CD14-positive monocyte (primary cell): ENCODE measurements at regions not wholly inside any gene's neighbourhood (a gene's known extent, or its start where the extent isn't known, plus 50 kb on each side); places are given as distances from the start of the nearest gene placed in this dataset.
A peak's percentile ranks its signal among the peaks of the same experiment; 100 is the strongest.

Source experiments
- DNase-seq, 3 donors: peaks; one replicate each; pipeline ENCODE4 v3.0.0-alpha.2; 2011 to 2022
- H2AFZ ChIP-seq: 2 replicates; pipeline ENCODE4 v1.6.0; 2012; ENCODE audit warnings: mild to moderate bottlenecking, low read depth, low read length, inconsistent platforms; ENCODE audit not compliant: insufficient read depth, poor library complexity, severe bottlenecking
- H3K27ac ChIP-seq, 2 donors: 1 replicate in 1 of 2; 2 replicates in 1 of 2; pipeline ENCODE4 v1.5.1; 2012 to 2013; ENCODE audit warnings: low read length in 2 of 2, control low read depth in 1 of 2, inconsistent platforms in 1 of 2, low read depth in 1 of 2, mild to moderate bottlenecking in 1 of 2
- H3K27me3 ChIP-seq, 2 donors: one replicate each; pipeline versions ENCODE4 v1.6.0 to v1.6.1; 2011 to 2013; ENCODE audit warnings: low read length in 2 of 2; ENCODE audit not compliant: control insufficient read depth in 2 of 2, insufficient read depth in 2 of 2
- H3K36me3 ChIP-seq, 2 donors: replicated peaks in 1 of 2; 1 replicate in 1 of 2; 2 replicates in 1 of 2; pipeline versions ENCODE4 v1.5.1 to v1.6.1; 2012 to 2013; ENCODE audit warnings: low read length in 2 of 2, control low read depth in 1 of 2, inconsistent platforms in 1 of 2, mild to moderate bottlenecking in 1 of 2; ENCODE audit not compliant: insufficient read depth in 2 of 2, control insufficient read depth in 1 of 2
- H3K4me1 ChIP-seq, 2 donors: 1 replicate in 1 of 2; 2 replicates in 1 of 2; pipeline versions ENCODE4 v1.5.1 to v1.6.1; 2012 to 2013; ENCODE audit warnings: low read length in 2 of 2, control low read depth in 1 of 2, inconsistent platforms in 1 of 2, mild to moderate bottlenecking in 1 of 2, moderate library complexity in 1 of 2; ENCODE audit not compliant: insufficient read depth in 2 of 2, control insufficient read depth in 1 of 2
- H3K4me2 ChIP-seq: replicated peaks from 2 replicates; pipeline ENCODE3; 2012; ENCODE audit warnings: low read length, moderate library complexity, mild to moderate bottlenecking; ENCODE audit not compliant: poor library complexity, severe bottlenecking; ENCODE audit errors: extremely low read depth
- H3K4me3 ChIP-seq, 3 experiments: fragments of 200-600 bp in 1 of 3; sonication (generic) in 1 of 3; replicated peaks in 1 of 3; 1 replicate in 2 of 3; 2 replicates in 1 of 3; pipeline ENCODE4 v1.5.1; 2011 to 2013; ENCODE audit warnings: low read length in 3 of 3, mild to moderate bottlenecking in 3 of 3, control low read depth in 2 of 3, low read depth in 2 of 3, inconsistent platforms in 1 of 3, moderate library complexity in 1 of 3
- H3K79me2 ChIP-seq: 2 replicates; pipeline ENCODE4 v1.6.0; 2012; ENCODE audit warnings: mild to moderate bottlenecking, control low read depth, inconsistent platforms, low read length, moderate library complexity; ENCODE audit not compliant: insufficient read depth
- H3K9ac ChIP-seq: 2 replicates; pipeline ENCODE4 v1.6.0; 2017; ENCODE audit warnings: low read length, mild to moderate bottlenecking; ENCODE audit not compliant: insufficient read depth, poor library complexity, severe bottlenecking
- H3K9me3 ChIP-seq, 2 donors: replicated peaks in 1 of 2; 1 replicate in 1 of 2; 2 replicates in 1 of 2; pipeline versions ENCODE4 v1.5.1 to v1.6.1; 2012 to 2013; ENCODE audit warnings: low read length in 2 of 2, control low read depth in 1 of 2; ENCODE audit not compliant: control insufficient read depth in 1 of 2, insufficient read depth in 1 of 2
- H4K20me1 ChIP-seq: 2 replicates; pipeline ENCODE4 v1.6.0; 2012; ENCODE audit warnings: mild to moderate bottlenecking, low read length, control low read depth, moderate library complexity; ENCODE audit not compliant: insufficient read depth
- H3K27ac Mint-ChIP-seq, 7 donors: one replicate each; pipeline ENCODE4 v1.8.0; 2020; ENCODE audit warnings: mild to moderate bottlenecking in 7 of 7, mixed read lengths in 7 of 7, moderate library complexity in 6 of 7, inconsistent platforms in 2 of 7
- H3K27me3 Mint-ChIP-seq, 3 donors: one replicate each; pipeline ENCODE4 v1.8.0; 2021 to 2022; ENCODE audit warnings: low read depth in 3 of 3, mild to moderate bottlenecking in 3 of 3, mixed read lengths in 3 of 3, moderate library complexity in 3 of 3, inconsistent platforms in 1 of 3
- H3K36me3 Mint-ChIP-seq, 2 donors: one replicate each; pipeline ENCODE4 v1.8.0; 2020; ENCODE audit warnings: mixed read lengths in 2 of 2, inconsistent platforms in 1 of 2, mild to moderate bottlenecking in 1 of 2
- H3K4me1 Mint-ChIP-seq: one replicate; pipeline ENCODE4 v1.8.0; 2020; ENCODE audit warnings: mild to moderate bottlenecking, mixed read lengths
- H3K4me3 Mint-ChIP-seq, 2 donors: one replicate each; pipeline ENCODE4 v1.8.0; 2020; ENCODE audit warnings: mild to moderate bottlenecking in 2 of 2, mixed read lengths in 2 of 2, moderate library complexity in 1 of 2
- H3K9me3 Mint-ChIP-seq, 7 donors: one replicate each; pipeline ENCODE4 v1.8.0; 2020 to 2022; ENCODE audit warnings: mixed read lengths in 7 of 7, mild to moderate bottlenecking in 6 of 7, moderate library complexity in 6 of 7, inconsistent platforms in 2 of 7
- CTCF ChIP-seq: fragments of 200-600 bp; IDR thresholded peaks from one replicate; pipeline ENCODE4 v1.8.0; 2022; ENCODE audit warnings: antibody characterized with exemption, mild to moderate bottlenecking
- WGBS: methylation state at CpG from one replicate; pipeline ENCODE4 v1.1.5; 2013; ENCODE audit warnings: missing lambda C conversion rate; ENCODE audit not compliant: insufficient coverage; 5-methylcytosine and 5-hydroxymethylcytosine counted together
- intact Hi-C, 2 donors: fragments of 100-400 bp; cut with micrococcal nuclease; formaldehyde crosslinking; loops; one replicate each; pipeline versions ENCODE4 v1.15.0 to v1.15.1; 2023

- Mint-ChIP-seq H3K9me3 (peaks cover 0 to 4% (median 0%) of the 10 kb centered on the region in 7 donors), H3K4me1 (peaks cover 2% of the 10 kb centered on the region), H3K27ac (peak overlapping the region in 1 of 7 donors; percentile 62), H3K27me3 (peaks cover 1 to 5% (median 2%) of the 10 kb centered on the region in 3 donors), H3K4me3 (no peak overlapping the region), H3K36me3 (no peaks in the 10 kb centered on the region)
- WGBS = no CpG with 5 or more reads among the region's 1 CpG
- Histone ChIP-seq H3K27ac (no peak overlapping the region), H3K36me3 (no peaks in the 10 kb centered on the region), H3K79me2 (no peaks in the 10 kb centered on the region), H3K9ac (no peak overlapping the region), H3K4me2 (no peak overlapping the region), H3K27me3 (no peaks in the 10 kb centered on the region), H3K4me3 (no peak overlapping the region), H2AFZ (no peak overlapping the region), H4K20me1 (no peaks in the 10 kb centered on the region), H3K9me3 (no peaks in the 10 kb centered on the region), H3K4me1 (no peaks in the 10 kb centered on the region)
- no peak for DNase-seq
- no peak for TF ChIP-seq CTCF
- intact Hi-C loops = no loop called here
These were observed 79.4 kb upstream of the PRKAR2B start for GRCh38 chr7:106965108-106965507.

- no peaks in the 10 kb centered on the region for H4K20me1 ChIP-seq
- no peaks in the 10 kb centered on the region for H3K27me3 ChIP-seq
- 100% methylated on average over 1 of the region's 2 CpGs for WGBS
- H3K4me1 ChIP-seq = no peaks in the 10 kb centered on the region
- Mint-ChIP-seq H3K27me3 (peaks cover 1 to 7% (median 2%) of the 10 kb centered on the region in 3 donors), H3K9me3 (peaks cover 0 to 4% (median 0%) of the 10 kb centered on the region in 7 donors), H3K4me3 (no peak overlapping the region), H3K4me1 (peaks cover 2% of the 10 kb centered on the region), H3K27ac (peak overlapping the region in 1 of 7 donors; percentile 46), H3K36me3 (no peaks in the 10 kb centered on the region)
- H3K9ac ChIP-seq = no peak overlapping the region
- H3K27ac ChIP-seq = no peak overlapping the region
- H2AFZ ChIP-seq = no peak overlapping the region
- H3K79me2 ChIP-seq = no peaks in the 10 kb centered on the region
- no peak for DNase-seq
- H3K36me3 ChIP-seq = no peaks in the 10 kb centered on the region
- TF ChIP-seq CTCF = no peak
- H3K9me3 ChIP-seq = no peaks in the 10 kb centered on the region
- intact Hi-C loops = no loop called here
- no peak overlapping the region for H3K4me3 ChIP-seq
- H3K4me2 ChIP-seq = no peak overlapping the region
These were observed 78.4 kb upstream of the PRKAR2B start for GRCh38 chr7:106966121-106966520.
